ENCODE measurements at regions not wholly inside any gene's neighbourhood (a gene's known extent, or its start where the extent isn't known, plus 50 kb on each side); places are given as distances from the start of the nearest gene placed in this dataset.

GRCh38 chr7:140269004-140269638 is 92.3 kb upstream of the KDM7A start:
- TF ChIP-seq CTCF (conservative IDR thresholded peaks at IDR 0.05), result no peak
- no peak for TF ChIP-seq ZFX (IDR thresholded peaks at IDR 0.05)
- no peak overlapping the region for H3K27ac ChIP-seq

- TF ChIP-seq ZFX (IDR thresholded peaks at IDR 0.05) (no peak), CTCF (conservative IDR thresholded peaks at IDR 0.05) (no peak)
- H3K27ac ChIP-seq, result no peak overlapping the region
Measured at GRCh38 chr7:140267381-140268226, 90.8 kb upstream of the KDM7A start.

DNA sequence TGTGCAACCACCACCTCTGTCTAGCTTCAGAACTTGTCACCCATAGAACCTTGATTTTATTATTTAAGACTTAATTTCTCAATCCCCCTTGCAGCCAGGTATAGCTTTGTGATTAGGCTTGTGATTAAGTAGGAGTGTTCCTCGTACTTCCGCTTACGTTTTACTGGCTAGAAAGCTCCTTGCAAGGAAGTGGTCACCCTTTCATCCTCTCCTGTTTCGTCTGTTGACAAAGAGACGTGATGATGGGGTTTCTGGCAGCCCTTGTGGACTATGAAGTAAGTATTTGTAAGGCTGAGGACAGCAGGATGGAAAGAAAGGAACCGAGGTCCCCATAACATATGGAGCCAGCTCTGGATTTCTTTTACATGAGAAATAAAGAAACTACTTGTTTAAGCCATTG is 86.5 kb upstream of the KDM7A start:
- TF ChIP-seq CTCF (conservative IDR thresholded peaks at IDR 0.05), result no peak
- TF ChIP-seq ZFX (IDR thresholded peaks at IDR 0.05), result no peak
- no peak overlapping the region for H3K27ac ChIP-seq

- no peak overlapping the region for H3K27ac ChIP-seq
- TF ChIP-seq CTCF (conservative IDR thresholded peaks at IDR 0.05) (no peak), ZFX (IDR thresholded peaks at IDR 0.05) (no peak)
Measured at GRCh38 chr7:140262242-140262903, 85.6 kb upstream of the KDM7A start.

GRCh38 chr7:140261522-140261921 is 84.7 kb upstream of the KDM7A start:
- no peak overlapping the region for H3K27ac ChIP-seq
- no peak for TF ChIP-seq ZFX (IDR thresholded peaks at IDR 0.05)
- TF ChIP-seq CTCF (conservative IDR thresholded peaks at IDR 0.05), result no peak

- TF ChIP-seq ZFX (IDR thresholded peaks at IDR 0.05) (no peak), CTCF (conservative IDR thresholded peaks at IDR 0.05) (no peak)
- no peak overlapping the region for H3K27ac ChIP-seq
Measured at GRCh38 chr7:140261105-140261486, 84.3 kb upstream of the KDM7A start.
